Type B pancreatic cell (in vitro differentiated cells): ENCODE measurements at regions not wholly inside any gene's neighbourhood (a gene's known extent, or its start where the extent isn't known, plus 50 kb on each side); places are given as distances from the start of the nearest gene placed in this dataset.

Experiments used
- DNase-seq: peaks from one replicate; pipeline ENCODE4 v3.0.0; 2021; ENCODE audit warnings: mixed read lengths; ENCODE audit not compliant: unreplicated experiment; ENCODE audit errors: extremely low spot score
- H3K27ac Mint-ChIP-seq: 2 replicates; pipeline ENCODE4 v1.8.0; 2021; ENCODE audit warnings: mild to moderate bottlenecking, mixed read lengths
- H3K27me3 Mint-ChIP-seq: 2 replicates; pipeline ENCODE4 v1.8.0; 2021; ENCODE audit warnings: mixed read lengths
- H3K36me3 Mint-ChIP-seq: 2 replicates; pipeline ENCODE4 v1.8.0; 2021; ENCODE audit warnings: mixed read lengths
- H3K4me1 Mint-ChIP-seq: one replicate; pipeline ENCODE4 v1.8.0; 2021; ENCODE audit warnings: mixed read lengths; ENCODE audit not compliant: unreplicated experiment
- H3K4me3 Mint-ChIP-seq: 2 replicates; pipeline ENCODE4 v1.8.0; 2021; ENCODE audit warnings: mild to moderate bottlenecking, mixed read lengths
- H3K9me3 Mint-ChIP-seq: 2 replicates; pipeline ENCODE4 v1.8.0; 2021; ENCODE audit warnings: mixed read lengths
- TF ChIP-seq, protein P1 (sequence below): fragments of 200-600 bp; sonication (generic); conservative IDR thresholded peaks from 2 replicates; pipeline ENCODE4 v1.5.0; 2021; ENCODE audit warnings: antibody characterized with exemption, mild to moderate bottlenecking

DNA sequence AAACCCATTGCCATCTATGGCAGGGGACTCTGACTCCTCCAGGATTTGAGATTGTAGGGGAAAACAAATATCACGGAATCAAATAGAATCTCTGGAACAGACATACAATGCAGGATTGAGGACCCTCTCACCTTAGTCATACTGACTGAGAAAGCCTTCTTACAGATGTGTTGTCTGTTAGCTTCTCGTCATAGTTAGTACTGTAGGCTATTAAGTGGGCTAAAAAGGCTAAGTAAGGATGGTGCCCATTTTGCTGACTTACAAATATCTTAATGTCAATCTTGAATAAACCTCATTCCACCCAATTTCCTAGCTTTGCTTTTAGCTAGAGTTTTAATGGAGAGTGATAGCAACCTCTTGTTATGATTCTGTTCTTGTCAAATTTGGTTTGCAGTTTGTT, 352.4 kb downstream of the QKI start:
- TF ChIP-seq, protein P1, sequence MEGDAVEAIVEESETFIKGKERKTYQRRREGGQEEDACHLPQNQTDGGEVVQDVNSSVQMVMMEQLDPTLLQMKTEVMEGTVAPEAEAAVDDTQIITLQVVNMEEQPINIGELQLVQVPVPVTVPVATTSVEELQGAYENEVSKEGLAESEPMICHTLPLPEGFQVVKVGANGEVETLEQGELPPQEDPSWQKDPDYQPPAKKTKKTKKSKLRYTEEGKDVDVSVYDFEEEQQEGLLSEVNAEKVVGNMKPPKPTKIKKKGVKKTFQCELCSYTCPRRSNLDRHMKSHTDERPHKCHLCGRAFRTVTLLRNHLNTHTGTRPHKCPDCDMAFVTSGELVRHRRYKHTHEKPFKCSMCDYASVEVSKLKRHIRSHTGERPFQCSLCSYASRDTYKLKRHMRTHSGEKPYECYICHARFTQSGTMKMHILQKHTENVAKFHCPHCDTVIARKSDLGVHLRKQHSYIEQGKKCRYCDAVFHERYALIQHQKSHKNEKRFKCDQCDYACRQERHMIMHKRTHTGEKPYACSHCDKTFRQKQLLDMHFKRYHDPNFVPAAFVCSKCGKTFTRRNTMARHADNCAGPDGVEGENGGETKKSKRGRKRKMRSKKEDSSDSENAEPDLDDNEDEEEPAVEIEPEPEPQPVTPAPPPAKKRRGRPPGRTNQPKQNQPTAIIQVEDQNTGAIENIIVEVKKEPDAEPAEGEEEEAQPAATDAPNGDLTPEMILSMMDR: no peak
- Mint-ChIP-seq H3K9me3 (no peaks in the 10 kb centered on the region), H3K4me1 (peaks cover 10% of the 10 kb centered on the region), H3K4me3 (no peak overlapping the region), H3K27me3 (no peaks in the 10 kb centered on the region), H3K36me3 (peaks cover 3% of the 10 kb centered on the region), H3K27ac (no peak overlapping the region)
- no peak for DNase-seq

DNA sequence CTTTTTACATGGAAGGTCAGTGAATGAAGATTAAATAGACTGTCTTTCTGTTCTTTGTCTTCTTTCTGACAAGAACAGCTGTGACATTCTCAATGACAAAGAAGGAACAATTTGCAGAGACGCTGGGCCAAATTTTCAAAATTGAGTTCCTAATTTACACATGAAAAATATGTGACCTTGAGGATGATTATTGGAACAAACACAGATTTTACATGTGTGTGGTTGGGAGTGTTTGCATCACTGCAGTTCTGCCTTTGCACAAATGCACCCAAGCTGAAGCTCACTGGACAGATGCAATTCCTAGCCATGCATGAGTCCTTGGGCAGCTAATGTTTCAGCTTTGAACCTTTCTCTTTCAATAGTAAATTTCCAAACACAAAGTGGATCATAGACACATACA, 350.8 kb downstream of the QKI start:
- Mint-ChIP-seq H3K27me3 (peaks cover 5% of the 10 kb centered on the region), H3K4me1 (peaks cover 10% of the 10 kb centered on the region)
- TF ChIP-seq, protein P1: no peak

DNA sequence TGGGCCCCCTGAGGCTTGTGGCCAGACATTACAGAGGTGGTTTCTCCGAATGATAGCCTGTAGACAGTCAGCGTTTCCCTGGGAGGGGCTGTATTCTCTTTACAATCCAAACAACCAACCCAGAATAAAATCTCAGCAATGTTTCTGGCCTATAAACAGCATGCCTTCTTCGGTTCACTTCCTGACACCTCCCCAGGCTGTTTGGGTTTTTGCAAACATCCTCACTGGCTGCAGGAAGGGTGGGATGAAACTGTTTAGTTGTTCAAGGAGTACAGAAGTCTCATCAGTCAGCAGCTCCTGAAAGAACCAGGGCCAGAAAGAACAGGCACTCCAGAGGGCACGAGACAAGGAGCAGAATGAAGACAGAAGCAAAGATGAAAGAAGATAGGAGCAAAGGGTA, 350.0 kb downstream of the QKI start:
- Mint-ChIP-seq H3K27ac (no peak overlapping the region), H3K9me3 (no peaks in the 10 kb centered on the region)

More for the DNA sequence above, 350.8 kb downstream of the QKI start:
- Mint-ChIP-seq H3K4me3 (no peak overlapping the region), H3K36me3 (peaks cover 3% of the 10 kb centered on the region), H3K27ac (no peak overlapping the region), H3K9me3 (no peaks in the 10 kb centered on the region)
- no peak for DNase-seq

DNA sequence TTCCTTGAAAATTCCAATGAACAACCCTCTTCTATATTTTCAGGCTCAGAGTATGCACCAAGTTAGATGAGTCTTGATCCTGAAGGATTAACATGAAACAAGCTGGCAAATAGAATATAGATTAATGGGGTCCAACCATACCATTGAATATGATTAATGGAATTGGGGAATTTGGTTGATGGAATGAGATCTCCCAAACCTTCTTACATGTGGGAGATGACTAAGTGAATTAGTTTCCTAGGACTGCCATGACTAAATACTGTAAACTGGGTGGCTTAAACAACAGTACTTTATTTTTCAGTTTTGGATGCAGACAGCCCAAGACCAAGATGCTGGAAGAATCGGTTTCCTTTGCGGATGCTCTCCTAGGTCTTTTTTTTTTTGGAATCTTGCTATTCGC, 347.0 kb downstream of the QKI start:
- H3K27ac Mint-ChIP-seq: no peak overlapping the region
- H3K4me3 Mint-ChIP-seq: no peak overlapping the region
- TF ChIP-seq, protein P1: no peak
- H3K27me3 Mint-ChIP-seq: peaks cover 5% of the 10 kb centered on the region
- no peak for DNase-seq
- peaks cover 5% of the 10 kb centered on the region for H3K9me3 Mint-ChIP-seq
- H3K36me3 Mint-ChIP-seq: peaks cover 3% of the 10 kb centered on the region
- H3K4me1 Mint-ChIP-seq: peaks cover 10% of the 10 kb centered on the region

More for the DNA sequence above, 350.0 kb downstream of the QKI start:
- peak overlapping the region; percentile 12 for H3K4me3 Mint-ChIP-seq
- H3K36me3 Mint-ChIP-seq: peaks cover 3% of the 10 kb centered on the region
- H3K27me3 Mint-ChIP-seq: peaks cover 5% of the 10 kb centered on the region
- TF ChIP-seq, protein P1: no peak
- H3K4me1 Mint-ChIP-seq: peaks cover 10% of the 10 kb centered on the region
- DNase-seq: no peak

DNA sequence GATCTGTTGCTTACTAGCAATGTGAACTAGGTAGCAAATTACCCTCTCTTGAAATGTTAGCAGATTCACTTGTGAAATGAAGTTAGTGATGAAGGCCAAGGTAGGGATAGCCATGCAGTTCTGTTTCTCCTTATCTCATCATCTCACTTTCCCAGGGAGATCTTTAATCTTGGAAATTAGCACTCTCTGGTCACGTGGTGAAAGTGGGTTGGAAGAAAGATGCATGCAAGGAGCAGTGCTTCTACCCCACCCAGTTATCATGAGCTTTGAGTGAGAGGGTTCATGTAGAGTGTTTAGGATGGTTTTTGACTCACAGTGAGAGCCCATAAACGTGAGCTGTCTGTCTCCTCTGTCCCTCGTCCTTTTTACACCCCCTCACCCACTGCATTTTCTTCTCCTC, 346.3 kb downstream of the QKI start:
- DNase-seq: no peak
- Mint-ChIP-seq H3K4me1 (peaks cover 10% of the 10 kb centered on the region), H3K27me3 (peaks cover 5% of the 10 kb centered on the region), H3K4me3 (no peak overlapping the region), H3K9me3 (peaks cover 5% of the 10 kb centered on the region), H3K36me3 (peaks cover 3% of the 10 kb centered on the region), H3K27ac (no peak overlapping the region)
- TF ChIP-seq, protein P1: no peak

DNA sequence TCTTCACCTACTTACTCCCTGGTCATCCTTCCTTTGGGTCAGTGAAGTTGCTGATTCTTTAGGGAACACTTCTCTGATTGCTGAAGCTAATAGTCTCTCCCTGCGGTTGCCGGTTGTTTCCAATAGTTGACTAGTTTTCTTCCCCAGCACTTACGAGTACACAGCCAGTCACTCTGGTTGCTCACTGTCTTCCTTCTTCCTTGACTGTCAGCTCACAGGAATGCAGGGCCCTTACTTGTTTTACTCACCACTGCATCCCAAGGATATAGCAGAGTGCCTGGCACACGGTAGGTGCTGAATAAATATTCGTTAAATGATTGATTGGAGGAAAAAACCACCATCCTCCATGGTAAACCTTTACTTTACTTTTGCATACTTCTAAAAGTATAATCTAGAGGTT, 345.0 kb downstream of the QKI start:
- TF ChIP-seq, protein P1: no peak
- Mint-ChIP-seq H3K27me3 (peaks cover 9% of the 10 kb centered on the region), H3K9me3 (peaks cover 5% of the 10 kb centered on the region), H3K36me3 (peaks cover 7% of the 10 kb centered on the region), H3K4me1 (peaks cover 6% of the 10 kb centered on the region), H3K27ac (no peak overlapping the region), H3K4me3 (no peak overlapping the region)
- no peak for DNase-seq
